ENCODE measurements at regions not wholly inside any gene's neighbourhood (a gene's known extent, or its start where the extent isn't known, plus 50 kb on each side); places are given as distances from the start of the nearest gene placed in this dataset.

DNA sequence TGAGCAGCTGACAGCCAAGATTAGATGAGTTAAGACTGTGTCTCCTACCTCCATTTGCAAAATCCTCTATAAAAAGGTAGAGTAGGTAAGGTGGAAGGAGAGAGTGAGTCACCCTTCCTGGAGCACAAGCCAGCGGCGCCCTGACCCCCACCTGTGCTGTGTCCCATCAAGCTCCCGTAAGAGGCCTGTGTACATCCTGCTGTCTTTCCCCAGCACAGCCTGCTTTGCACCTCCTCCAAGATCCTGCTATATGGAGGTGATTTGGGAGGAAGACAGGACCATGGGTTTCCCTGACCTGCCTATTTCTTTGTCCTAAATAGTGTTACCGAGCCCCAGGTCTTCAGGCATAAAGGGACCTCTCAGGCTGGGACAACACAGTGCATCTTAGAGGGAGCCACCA lies 62.3 kb upstream of the UQCRFS1 start:
- TF ChIP-seq, protein P1, sequence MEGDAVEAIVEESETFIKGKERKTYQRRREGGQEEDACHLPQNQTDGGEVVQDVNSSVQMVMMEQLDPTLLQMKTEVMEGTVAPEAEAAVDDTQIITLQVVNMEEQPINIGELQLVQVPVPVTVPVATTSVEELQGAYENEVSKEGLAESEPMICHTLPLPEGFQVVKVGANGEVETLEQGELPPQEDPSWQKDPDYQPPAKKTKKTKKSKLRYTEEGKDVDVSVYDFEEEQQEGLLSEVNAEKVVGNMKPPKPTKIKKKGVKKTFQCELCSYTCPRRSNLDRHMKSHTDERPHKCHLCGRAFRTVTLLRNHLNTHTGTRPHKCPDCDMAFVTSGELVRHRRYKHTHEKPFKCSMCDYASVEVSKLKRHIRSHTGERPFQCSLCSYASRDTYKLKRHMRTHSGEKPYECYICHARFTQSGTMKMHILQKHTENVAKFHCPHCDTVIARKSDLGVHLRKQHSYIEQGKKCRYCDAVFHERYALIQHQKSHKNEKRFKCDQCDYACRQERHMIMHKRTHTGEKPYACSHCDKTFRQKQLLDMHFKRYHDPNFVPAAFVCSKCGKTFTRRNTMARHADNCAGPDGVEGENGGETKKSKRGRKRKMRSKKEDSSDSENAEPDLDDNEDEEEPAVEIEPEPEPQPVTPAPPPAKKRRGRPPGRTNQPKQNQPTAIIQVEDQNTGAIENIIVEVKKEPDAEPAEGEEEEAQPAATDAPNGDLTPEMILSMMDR (optimal IDR thresholded peaks at IDR 0.05 in 1 of 3, IDR thresholded peaks at IDR 0.05 in 1 of 3, conservative IDR thresholded peaks at IDR 0.05 in 1 of 3; ENCODE audit: extremely low read depth in 1 of 3, insufficient read depth in 2 of 3, low read length in 3 of 3): no peak
- no peak for TF ChIP-seq EZH2 (IDR thresholded peaks at IDR 0.05; ENCODE audit: low read length)

All from keratinocyte (primary cell).